HepG2 (cell line): ENCODE measurements at regions not wholly inside any gene's neighbourhood (a gene's known extent, or its start where the extent isn't known, plus 50 kb on each side); places are given as distances from the start of the nearest gene placed in this dataset.

Experiments used
- CREB1 ChIP-seq, 2 experiments: fragments of 450-650 bp in 1 of 2; IDR thresholded peaks; 2 replicates each; pipeline ENCODE4 v1.6.1; 2016 to 2017; ENCODE audit warnings: control low read depth in 1 of 2, mild to moderate bottlenecking in 1 of 2, missing compliant biosample characterization in 1 of 2, missing genetic modification characterization in 1 of 2
- GATAD1 ChIP-seq: IDR thresholded peaks from 2 replicates; pipeline ENCODE4 v1.6.1; 2016; ENCODE audit warnings: missing genetic modification reagents, missing compliant biosample characterization
- HNF4A ChIP-seq: sonication (generic); formaldehyde crosslinking; IDR thresholded peaks from 2 replicates; pipeline ENCODE4 v1.4.0; 2020; ENCODE audit warnings: missing genetic modification reagents
- IRF2 ChIP-seq: IDR thresholded peaks from 2 replicates; pipeline ENCODE4 v1.6.1; 2018; ENCODE audit warnings: missing genetic modification reagents, missing compliant biosample characterization
- KDM1A ChIP-seq: IDR thresholded peaks from 2 replicates; pipeline ENCODE4 v1.6.1; 2016; ENCODE audit warnings: missing compliant biosample characterization
- NONO ChIP-seq, 2 experiments: fragments of 450-650 bp in 1 of 2; sonication (generic) in 1 of 2; formaldehyde crosslinking in 1 of 2; IDR thresholded peaks in 1 of 2; conservative IDR thresholded peaks in 1 of 2; 2 replicates each; pipeline versions ENCODE4 v1.6.1 to v1.8.0; 2017 to 2022; ENCODE audit warnings: mild to moderate bottlenecking in 1 of 2, missing genetic modification reagents in 1 of 2, moderate library complexity in 1 of 2
- ZBTB20 ChIP-seq: sonication (generic); formaldehyde crosslinking; IDR thresholded peaks from 2 replicates; pipeline ENCODE4 v1.8.1; 2023; ENCODE audit warnings: missing genetic modification reagents, low read depth, mild to moderate bottlenecking, borderline replicate concordance
- ZNF121 ChIP-seq: sonication (generic); formaldehyde crosslinking; IDR thresholded peaks from 2 replicates; pipeline ENCODE4 v1.5.0; 2020; ENCODE audit warnings: mild to moderate bottlenecking, missing genetic modification reagents
- ZNF317 ChIP-seq: sonication (generic); formaldehyde crosslinking; IDR thresholded peaks from 2 replicates; pipeline ENCODE4 v1.5.0; 2020; ENCODE audit warnings: mild to moderate bottlenecking, missing genetic modification reagents
- ZNF747 ChIP-seq: sonication (generic); formaldehyde crosslinking; IDR thresholded peaks from 2 replicates; pipeline ENCODE4 v1.8.1; 2023; ENCODE audit warnings: missing genetic modification reagents, mild to moderate bottlenecking, borderline replicate concordance
- TF ChIP-seq, protein P1 (sequence below): sonication (generic); formaldehyde crosslinking; conservative IDR thresholded peaks from 2 replicates; pipeline ENCODE4 v1.4.0; 2020; ENCODE audit warnings: mild to moderate bottlenecking, missing genetic modification reagents, moderate library complexity
- TF ChIP-seq, protein P2 (sequence below): sonication (generic); formaldehyde crosslinking; IDR thresholded peaks from 2 replicates; pipeline ENCODE4 v1.9.0; 2021; ENCODE audit warnings: mild to moderate bottlenecking, missing genetic modification reagents
- TF ChIP-seq, protein P3 (sequence below): IDR thresholded peaks from 2 replicates; pipeline ENCODE4 v1.6.1; 2016

DNA sequence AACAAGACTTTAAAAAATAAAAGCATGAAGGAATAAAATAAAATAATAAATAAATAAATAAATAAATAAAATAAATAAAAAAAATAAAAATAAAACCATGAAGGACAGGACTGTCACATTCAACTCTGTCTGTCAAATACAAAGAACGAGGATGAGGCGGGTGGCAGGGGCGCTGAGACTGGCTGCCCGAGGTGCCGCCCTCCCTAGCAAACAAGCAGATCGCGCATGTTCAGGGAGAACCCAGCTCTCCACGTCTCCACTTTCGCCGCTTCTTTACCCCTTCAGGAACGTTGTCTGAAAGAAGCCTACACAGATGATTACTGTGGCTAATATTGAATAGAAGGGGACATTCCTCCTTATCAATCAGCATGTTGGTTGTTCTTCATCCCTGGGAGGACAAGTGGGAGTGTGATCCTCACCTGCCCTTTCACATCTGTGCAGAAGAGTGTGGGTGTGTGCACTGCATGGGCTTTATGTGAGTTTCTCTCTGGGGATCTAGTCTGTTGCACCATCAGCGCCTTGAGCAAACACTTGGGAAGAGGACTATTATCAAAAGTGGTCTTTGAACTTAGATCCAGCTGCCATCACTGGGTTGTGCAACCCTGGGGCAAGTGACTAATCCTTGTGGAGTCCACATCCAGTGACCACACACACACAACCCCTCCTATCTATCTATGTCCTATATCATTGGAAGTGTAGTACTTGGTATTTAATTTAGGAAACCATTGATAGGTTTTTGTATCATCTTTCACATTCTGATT is 399.2 kb downstream of the IRX2 start (continued):
- TF ChIP-seq, protein P1, sequence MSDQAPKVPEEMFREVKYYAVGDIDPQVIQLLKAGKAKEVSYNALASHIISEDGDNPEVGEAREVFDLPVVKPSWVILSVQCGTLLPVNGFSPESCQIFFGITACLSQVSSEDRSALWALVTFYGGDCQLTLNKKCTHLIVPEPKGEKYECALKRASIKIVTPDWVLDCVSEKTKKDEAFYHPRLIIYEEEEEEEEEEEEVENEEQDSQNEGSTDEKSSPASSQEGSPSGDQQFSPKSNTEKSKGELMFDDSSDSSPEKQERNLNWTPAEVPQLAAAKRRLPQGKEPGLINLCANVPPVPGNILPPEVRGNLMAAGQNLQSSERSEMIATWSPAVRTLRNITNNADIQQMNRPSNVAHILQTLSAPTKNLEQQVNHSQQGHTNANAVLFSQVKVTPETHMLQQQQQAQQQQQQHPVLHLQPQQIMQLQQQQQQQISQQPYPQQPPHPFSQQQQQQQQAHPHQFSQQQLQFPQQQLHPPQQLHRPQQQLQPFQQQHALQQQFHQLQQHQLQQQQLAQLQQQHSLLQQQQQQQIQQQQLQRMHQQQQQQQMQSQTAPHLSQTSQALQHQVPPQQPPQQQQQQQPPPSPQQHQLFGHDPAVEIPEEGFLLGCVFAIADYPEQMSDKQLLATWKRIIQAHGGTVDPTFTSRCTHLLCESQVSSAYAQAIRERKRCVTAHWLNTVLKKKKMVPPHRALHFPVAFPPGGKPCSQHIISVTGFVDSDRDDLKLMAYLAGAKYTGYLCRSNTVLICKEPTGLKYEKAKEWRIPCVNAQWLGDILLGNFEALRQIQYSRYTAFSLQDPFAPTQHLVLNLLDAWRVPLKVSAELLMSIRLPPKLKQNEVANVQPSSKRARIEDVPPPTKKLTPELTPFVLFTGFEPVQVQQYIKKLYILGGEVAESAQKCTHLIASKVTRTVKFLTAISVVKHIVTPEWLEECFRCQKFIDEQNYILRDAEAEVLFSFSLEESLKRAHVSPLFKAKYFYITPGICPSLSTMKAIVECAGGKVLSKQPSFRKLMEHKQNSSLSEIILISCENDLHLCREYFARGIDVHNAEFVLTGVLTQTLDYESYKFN (CRISPR knock-in tag) = peak; percentile 69
- TF ChIP-seq ZNF747 (CRISPR knock-in tag) (no peak), CREB1 (IDR thresholded peaks at IDR 0.05) (no peak), CREB1 (CRISPR knock-in tag; IDR thresholded peaks at IDR 0.05) (no peak), NONO (IDR thresholded peaks at IDR 0.05) (no peak), NONO (CRISPR knock-in tag; conservative IDR thresholded peaks at IDR 0.05) (peak; percentile 59; the same call in 1 of the 2 replicates), ZNF317 (CRISPR knock-in tag) (peak; percentile 81), ZBTB20 (CRISPR knock-in tag) (peak; percentile 17; the same call in 1 of the 2 replicates), KDM1A (CRISPR knock-in tag) (0 out of 2 replicates have a peak, but pooled peaks have one; percentile 61), ZNF121 (peak; percentile 76; the same call in 1 of the 2 replicates), GATAD1 (CRISPR knock-in tag) (0 out of 2 replicates have a peak, but pooled peaks have one; percentile 28), IRF2 (CRISPR knock-in tag) (peak; percentile 67; the same call in 1 of the 2 replicates), HNF4A (CRISPR knock-in tag) (peak; percentile 98)
- TF ChIP-seq, protein P2, sequence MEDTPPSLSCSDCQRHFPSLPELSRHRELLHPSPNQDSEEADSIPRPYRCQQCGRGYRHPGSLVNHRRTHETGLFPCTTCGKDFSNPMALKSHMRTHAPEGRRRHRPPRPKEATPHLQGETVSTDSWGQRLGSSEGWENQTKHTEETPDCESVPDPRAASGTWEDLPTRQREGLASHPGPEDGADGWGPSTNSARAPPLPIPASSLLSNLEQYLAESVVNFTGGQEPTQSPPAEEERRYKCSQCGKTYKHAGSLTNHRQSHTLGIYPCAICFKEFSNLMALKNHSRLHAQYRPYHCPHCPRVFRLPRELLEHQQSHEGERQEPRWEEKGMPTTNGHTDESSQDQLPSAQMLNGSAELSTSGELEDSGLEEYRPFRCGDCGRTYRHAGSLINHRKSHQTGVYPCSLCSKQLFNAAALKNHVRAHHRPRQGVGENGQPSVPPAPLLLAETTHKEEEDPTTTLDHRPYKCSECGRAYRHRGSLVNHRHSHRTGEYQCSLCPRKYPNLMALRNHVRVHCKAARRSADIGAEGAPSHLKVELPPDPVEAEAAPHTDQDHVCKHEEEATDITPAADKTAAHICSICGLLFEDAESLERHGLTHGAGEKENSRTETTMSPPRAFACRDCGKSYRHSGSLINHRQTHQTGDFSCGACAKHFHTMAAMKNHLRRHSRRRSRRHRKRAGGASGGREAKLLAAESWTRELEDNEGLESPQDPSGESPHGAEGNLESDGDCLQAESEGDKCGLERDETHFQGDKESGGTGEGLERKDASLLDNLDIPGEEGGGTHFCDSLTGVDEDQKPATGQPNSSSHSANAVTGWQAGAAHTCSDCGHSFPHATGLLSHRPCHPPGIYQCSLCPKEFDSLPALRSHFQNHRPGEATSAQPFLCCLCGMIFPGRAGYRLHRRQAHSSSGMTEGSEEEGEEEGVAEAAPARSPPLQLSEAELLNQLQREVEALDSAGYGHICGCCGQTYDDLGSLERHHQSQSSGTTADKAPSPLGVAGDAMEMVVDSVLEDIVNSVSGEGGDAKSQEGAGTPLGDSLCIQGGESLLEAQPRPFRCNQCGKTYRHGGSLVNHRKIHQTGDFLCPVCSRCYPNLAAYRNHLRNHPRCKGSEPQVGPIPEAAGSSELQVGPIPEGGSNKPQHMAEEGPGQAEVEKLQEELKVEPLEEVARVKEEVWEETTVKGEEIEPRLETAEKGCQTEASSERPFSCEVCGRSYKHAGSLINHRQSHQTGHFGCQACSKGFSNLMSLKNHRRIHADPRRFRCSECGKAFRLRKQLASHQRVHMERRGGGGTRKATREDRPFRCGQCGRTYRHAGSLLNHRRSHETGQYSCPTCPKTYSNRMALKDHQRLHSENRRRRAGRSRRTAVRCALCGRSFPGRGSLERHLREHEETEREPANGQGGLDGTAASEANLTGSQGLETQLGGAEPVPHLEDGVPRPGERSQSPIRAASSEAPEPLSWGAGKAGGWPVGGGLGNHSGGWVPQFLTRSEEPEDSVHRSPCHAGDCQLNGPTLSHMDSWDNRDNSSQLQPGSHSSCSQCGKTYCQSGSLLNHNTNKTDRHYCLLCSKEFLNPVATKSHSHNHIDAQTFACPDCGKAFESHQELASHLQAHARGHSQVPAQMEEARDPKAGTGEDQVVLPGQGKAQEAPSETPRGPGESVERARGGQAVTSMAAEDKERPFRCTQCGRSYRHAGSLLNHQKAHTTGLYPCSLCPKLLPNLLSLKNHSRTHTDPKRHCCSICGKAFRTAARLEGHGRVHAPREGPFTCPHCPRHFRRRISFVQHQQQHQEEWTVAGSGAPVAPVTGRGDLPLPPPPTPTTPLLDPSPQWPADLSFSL = peak; percentile 78; the same call in 1 of the 2 replicates
- TF ChIP-seq, protein P3, sequence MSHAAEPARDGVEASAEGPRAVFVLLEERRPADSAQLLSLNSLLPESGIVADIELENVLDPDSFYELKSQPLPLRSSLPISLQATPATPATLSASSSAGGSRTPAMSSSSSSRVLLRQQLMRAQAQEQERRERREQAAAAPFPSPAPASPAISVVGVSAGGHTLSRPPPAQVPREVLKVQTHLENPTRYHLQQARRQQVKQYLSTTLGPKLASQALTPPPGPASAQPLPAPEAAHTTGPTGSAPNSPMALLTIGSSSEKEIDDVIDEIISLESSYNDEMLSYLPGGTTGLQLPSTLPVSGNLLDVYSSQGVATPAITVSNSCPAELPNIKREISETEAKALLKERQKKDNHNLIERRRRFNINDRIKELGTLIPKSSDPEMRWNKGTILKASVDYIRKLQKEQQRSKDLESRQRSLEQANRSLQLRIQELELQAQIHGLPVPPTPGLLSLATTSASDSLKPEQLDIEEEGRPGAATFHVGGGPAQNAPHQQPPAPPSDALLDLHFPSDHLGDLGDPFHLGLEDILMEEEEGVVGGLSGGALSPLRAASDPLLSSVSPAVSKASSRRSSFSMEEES = peak; percentile 48; the same call in 1 of the 2 replicates
